Endodermal cell (in vitro differentiated cells): ENCODE measurements at regions not wholly inside any gene's neighbourhood (a gene's known extent, or its start where the extent isn't known, plus 50 kb on each side); places are given as distances from the start of the nearest gene placed in this dataset.

Experiments
- DNase-seq: peaks from one replicate; pipeline ENCODE4 v3.0.0-alpha.2; 2017
- H3K27ac ChIP-seq: 2 replicates; pipeline ENCODE4 v1.5.1; 2013; ENCODE audit warnings: mild to moderate bottlenecking, low read depth, low read length, moderate library complexity
- H3K27me3 ChIP-seq: 2 replicates; pipeline ENCODE4 v1.6.1; 2013; ENCODE audit warnings: mild to moderate bottlenecking, low read length, moderate library complexity; ENCODE audit not compliant: insufficient read depth, control insufficient read depth, poor library complexity, severe bottlenecking
- H3K36me3 ChIP-seq: 2 replicates; pipeline ENCODE4 v1.7.0; 2013; ENCODE audit warnings: mild to moderate bottlenecking, low read length, moderate library complexity; ENCODE audit not compliant: control insufficient read depth, insufficient read depth
- H3K4me1 ChIP-seq: one replicate; pipeline ENCODE4 v1.7.0; 2013; ENCODE audit warnings: low read length; ENCODE audit not compliant: control insufficient read depth, insufficient read depth
- H3K4me3 ChIP-seq: 2 replicates; pipeline ENCODE4 v1.5.1; 2013; ENCODE audit warnings: mild to moderate bottlenecking, low read length, moderate library complexity
- H3K9ac ChIP-seq: 2 replicates; pipeline ENCODE4 v1.6.1; 2013; ENCODE audit warnings: mild to moderate bottlenecking, low read length, moderate library complexity; ENCODE audit not compliant: poor library complexity, severe bottlenecking; ENCODE audit errors: extremely low read depth
- H3K9me3 ChIP-seq: 2 replicates; pipeline ENCODE4 v1.6.1; 2013; ENCODE audit warnings: mild to moderate bottlenecking, low read length, moderate library complexity; ENCODE audit not compliant: control insufficient read depth
- H3K27ac Mint-ChIP-seq: 2 replicates; pipeline ENCODE4 v1.8.0; 2020; ENCODE audit warnings: mixed read lengths
- H3K27me3 Mint-ChIP-seq: 2 replicates; pipeline ENCODE4 v1.8.0; 2021; ENCODE audit warnings: mild to moderate bottlenecking, mixed read lengths; ENCODE audit not compliant: insufficient read depth
- H3K36me3 Mint-ChIP-seq: 2 replicates; pipeline ENCODE4 v1.8.0; 2020; ENCODE audit warnings: low read depth, mixed read lengths
- H3K4me1 Mint-ChIP-seq: 2 replicates; pipeline ENCODE4 v1.8.0; 2020; ENCODE audit warnings: mixed read lengths
- H3K4me3 Mint-ChIP-seq: 2 replicates; pipeline ENCODE4 v1.8.0; 2020; ENCODE audit warnings: mild to moderate bottlenecking, moderate library complexity, mixed read lengths
- H3K9me3 Mint-ChIP-seq: 2 replicates; pipeline ENCODE4 v1.8.0; 2020; ENCODE audit warnings: mild to moderate bottlenecking, mixed read lengths
- WGBS, 2 experiments: methylation state at CpG; one replicate each; pipeline versions ENCODE4 v1.1.5 to v1.1.7; 2013; ENCODE audit warnings: missing lambda C conversion rate in 2 of 2, mixed read lengths in 1 of 2; ENCODE audit not compliant: insufficient coverage in 1 of 2, insufficient read length in 1 of 2; 5-methylcytosine and 5-hydroxymethylcytosine counted together
- TF ChIP-seq, protein P1 (sequence below): fragments of 200-600 bp; sonication (generic); conservative IDR thresholded peaks from 2 replicates; pipeline ENCODE4 v1.5.0; 2021; ENCODE audit warnings: antibody characterized with exemption, mild to moderate bottlenecking

DNA sequence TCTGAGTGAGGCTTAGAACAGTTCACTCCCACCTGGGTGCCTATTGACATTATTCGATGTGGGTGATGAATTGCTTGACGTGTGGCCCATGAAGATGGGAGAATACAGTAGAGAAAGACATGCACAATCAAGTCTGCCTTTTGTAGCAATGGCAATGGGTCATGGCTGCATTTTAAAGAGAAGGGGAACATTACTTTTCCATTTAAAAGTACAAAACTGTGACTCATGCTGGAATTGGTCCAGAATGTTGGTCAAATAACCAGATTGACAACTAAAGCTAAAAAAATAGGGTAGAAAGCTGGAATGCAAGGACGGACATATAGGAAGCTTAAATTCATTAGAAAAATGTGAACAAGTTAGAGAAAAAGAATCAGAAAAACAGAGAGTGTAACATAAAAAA, 104.1 kb upstream of the SLC25A13 start:
- Histone ChIP-seq H3K4me1 (no peaks in the 10 kb centered on the region), H3K9ac (no peak overlapping the region), H3K27me3 (no peaks in the 10 kb centered on the region), H3K9me3 (no peaks in the 10 kb centered on the region), H3K27ac (no peak overlapping the region), H3K4me3 (no peak overlapping the region), H3K36me3 (no peaks in the 10 kb centered on the region)
- Mint-ChIP-seq H3K9me3 (no peaks in the 10 kb centered on the region), H3K4me1 (no peaks in the 10 kb centered on the region), H3K27me3 (no peaks in the 10 kb centered on the region), H3K4me3 (no peak overlapping the region), H3K27ac (no peak overlapping the region), H3K36me3 (no peaks in the 10 kb centered on the region)
- 91 to 96% methylated on average over 3 of the region's 3 CpGs for WGBS, 2 experiments
- TF ChIP-seq, protein P1, sequence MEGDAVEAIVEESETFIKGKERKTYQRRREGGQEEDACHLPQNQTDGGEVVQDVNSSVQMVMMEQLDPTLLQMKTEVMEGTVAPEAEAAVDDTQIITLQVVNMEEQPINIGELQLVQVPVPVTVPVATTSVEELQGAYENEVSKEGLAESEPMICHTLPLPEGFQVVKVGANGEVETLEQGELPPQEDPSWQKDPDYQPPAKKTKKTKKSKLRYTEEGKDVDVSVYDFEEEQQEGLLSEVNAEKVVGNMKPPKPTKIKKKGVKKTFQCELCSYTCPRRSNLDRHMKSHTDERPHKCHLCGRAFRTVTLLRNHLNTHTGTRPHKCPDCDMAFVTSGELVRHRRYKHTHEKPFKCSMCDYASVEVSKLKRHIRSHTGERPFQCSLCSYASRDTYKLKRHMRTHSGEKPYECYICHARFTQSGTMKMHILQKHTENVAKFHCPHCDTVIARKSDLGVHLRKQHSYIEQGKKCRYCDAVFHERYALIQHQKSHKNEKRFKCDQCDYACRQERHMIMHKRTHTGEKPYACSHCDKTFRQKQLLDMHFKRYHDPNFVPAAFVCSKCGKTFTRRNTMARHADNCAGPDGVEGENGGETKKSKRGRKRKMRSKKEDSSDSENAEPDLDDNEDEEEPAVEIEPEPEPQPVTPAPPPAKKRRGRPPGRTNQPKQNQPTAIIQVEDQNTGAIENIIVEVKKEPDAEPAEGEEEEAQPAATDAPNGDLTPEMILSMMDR: no peak
- no peak for DNase-seq

DNA sequence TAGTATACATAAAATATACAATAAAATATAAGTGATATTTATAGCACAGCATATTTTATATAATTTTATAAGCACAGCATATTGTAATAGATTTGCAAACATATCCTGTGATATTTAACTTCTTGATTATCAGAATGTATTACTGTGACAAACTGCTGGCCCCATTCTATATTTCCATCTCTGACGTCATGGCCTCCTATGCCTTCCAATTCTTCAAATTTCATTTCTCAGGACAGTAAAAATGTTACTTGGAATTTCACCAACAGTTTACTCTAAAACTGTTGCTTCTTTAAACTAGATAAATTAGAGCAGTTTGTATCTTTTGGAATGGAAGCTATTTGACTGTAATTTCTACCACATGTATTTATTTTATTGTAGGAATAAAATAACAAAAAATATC, 102.5 kb upstream of the SLC25A13 start:
- Mint-ChIP-seq H3K36me3 (no peaks in the 10 kb centered on the region), H3K27ac (no peak overlapping the region), H3K4me3 (no peak overlapping the region), H3K9me3 (no peaks in the 10 kb centered on the region), H3K4me1 (no peaks in the 10 kb centered on the region), H3K27me3 (no peaks in the 10 kb centered on the region)
- no peaks in the 10 kb centered on the region for H3K4me1 ChIP-seq
- no peak overlapping the region for H3K27ac ChIP-seq
- TF ChIP-seq, protein P1: no peak
- H3K9ac ChIP-seq: no peak overlapping the region
- 90% methylated on average over 1 of the region's 1 CpG; no CpG with 5 or more reads in 1 of the 2 experiments for WGBS, 2 experiments
- DNase-seq: no peak
- no peaks in the 10 kb centered on the region for H3K36me3 ChIP-seq
- H3K4me3 ChIP-seq: no peak overlapping the region
- H3K9me3 ChIP-seq: no peaks in the 10 kb centered on the region
- no peaks in the 10 kb centered on the region for H3K27me3 ChIP-seq

DNA sequence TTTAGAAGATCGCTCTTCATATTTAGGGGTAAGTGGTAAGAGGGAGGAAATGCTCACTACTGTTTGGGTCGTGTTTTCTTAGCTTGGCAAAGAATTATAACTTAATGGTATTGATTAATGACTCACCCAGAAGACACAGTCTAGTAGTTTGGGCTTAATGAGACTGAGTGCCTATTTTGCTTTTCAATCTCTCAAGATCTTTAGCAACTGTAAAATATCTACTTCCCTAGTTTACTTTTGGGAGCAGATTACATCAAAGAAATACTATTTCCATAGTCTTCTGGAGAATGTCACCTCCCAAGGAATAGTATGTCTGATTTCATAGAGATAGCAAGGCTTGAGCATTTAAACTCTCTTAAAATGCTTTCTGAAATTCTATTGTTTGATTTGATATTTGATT, 100.5 kb upstream of the SLC25A13 start:
- TF ChIP-seq, protein P1: no peak
- no peak overlapping the region for H3K9ac ChIP-seq
- WGBS, 2 experiments: 88 to 100% methylated on average over 1 to 2 of the region's 2 CpGs
- H3K9me3 Mint-ChIP-seq: peaks cover 4% of the 10 kb centered on the region
- no peak overlapping the region for H3K4me3 Mint-ChIP-seq
- H3K4me1 ChIP-seq: no peaks in the 10 kb centered on the region
- H3K27me3 Mint-ChIP-seq: no peaks in the 10 kb centered on the region
- H3K36me3 Mint-ChIP-seq: no peaks in the 10 kb centered on the region
- H3K27ac ChIP-seq: no peak overlapping the region
- H3K9me3 ChIP-seq: no peaks in the 10 kb centered on the region
- H3K4me3 ChIP-seq: no peak overlapping the region
- DNase-seq: no peak
- no peak overlapping the region for H3K27ac Mint-ChIP-seq
- H3K4me1 Mint-ChIP-seq: no peaks in the 10 kb centered on the region
- no peaks in the 10 kb centered on the region for H3K36me3 ChIP-seq
- no peaks in the 10 kb centered on the region for H3K27me3 ChIP-seq
